H9 (cell line): ENCODE measurements at regions not wholly inside any gene's neighbourhood (a gene's known extent, or its start where the extent isn't known, plus 50 kb on each side); places are given as distances from the start of the nearest gene placed in this dataset.

ENCODE experiments used
- DNase-seq: peaks from one replicate; pipeline ENCODE4 v3.0.0-alpha.2; 2017
- H2AFZ ChIP-seq: one replicate; pipeline ENCODE4 v1.6.1; 2013; ENCODE audit warnings: mild to moderate bottlenecking, low read length, control low read depth, moderate library complexity
- H2AK5ac ChIP-seq: 2 replicates; pipeline ENCODE4 v1.6.1; 2013; ENCODE audit warnings: low read length, control low read depth, mixed read lengths; ENCODE audit not compliant: insufficient read length
- H2BK120ac ChIP-seq: one replicate; pipeline ENCODE4 v1.6.1; 2013; ENCODE audit warnings: low read depth, mild to moderate bottlenecking, low read length, control low read depth, inconsistent platforms; ENCODE audit not compliant: poor library complexity, severe bottlenecking
- H2BK12ac ChIP-seq: 2 replicates; pipeline ENCODE4 v1.6.1; 2013; ENCODE audit warnings: low read length, control low read depth, mixed read lengths, low read depth; ENCODE audit not compliant: insufficient read length
- H2BK15ac ChIP-seq: 2 replicates; pipeline ENCODE4 v1.6.1; 2013; ENCODE audit warnings: low read depth, low read length, control low read depth
- H2BK20ac ChIP-seq: one replicate; pipeline ENCODE4 v1.6.1; 2013; ENCODE audit warnings: low read depth, mild to moderate bottlenecking, low read length, control low read depth, inconsistent platforms; ENCODE audit not compliant: poor library complexity, severe bottlenecking
- H2BK5ac ChIP-seq: 2 replicates; pipeline ENCODE4 v1.6.1; 2013; ENCODE audit warnings: low read length, control low read depth, mixed read lengths; ENCODE audit not compliant: insufficient read length
- H3K14ac ChIP-seq: 2 replicates; pipeline ENCODE4 v1.6.1; 2013; ENCODE audit warnings: low read length, control low read depth; ENCODE audit not compliant: insufficient read depth
- H3K18ac ChIP-seq: 2 replicates; pipeline ENCODE4 v1.6.1; 2013; ENCODE audit warnings: low read depth, mild to moderate bottlenecking, mixed read lengths, low read length, control low read depth; ENCODE audit not compliant: insufficient read length
- H3K23ac ChIP-seq: 2 replicates; pipeline ENCODE4 v1.6.1; 2013; ENCODE audit warnings: low read length, control low read depth, mixed read lengths, low read depth; ENCODE audit not compliant: insufficient read length
- H3K23me2 ChIP-seq: 2 replicates; pipeline ENCODE4 v1.6.1; 2013; ENCODE audit warnings: low read depth, mild to moderate bottlenecking, mixed read lengths, low read length, control low read depth; ENCODE audit not compliant: insufficient read length, poor library complexity, severe bottlenecking
- H3K27ac ChIP-seq: 2 replicates; pipeline ENCODE4 v1.5.1; 2013; ENCODE audit warnings: low read length, control low read depth, mixed read lengths, low read depth; ENCODE audit not compliant: insufficient read length
- H3K27me3 ChIP-seq: 2 replicates; pipeline ENCODE4 v1.6.1; 2013; ENCODE audit warnings: low read length, control low read depth, inconsistent platforms; ENCODE audit not compliant: insufficient read depth
- H3K4ac ChIP-seq: 2 replicates; pipeline ENCODE4 v1.6.1; 2013; ENCODE audit warnings: low read depth, mild to moderate bottlenecking, control low read depth, inconsistent platforms, low read length, moderate library complexity
- H3K4me1 ChIP-seq: 2 replicates; pipeline ENCODE4 v1.6.1; 2013; ENCODE audit warnings: low read length, control low read depth, inconsistent platforms; ENCODE audit not compliant: insufficient read depth
- H3K4me2 ChIP-seq: 2 replicates; pipeline ENCODE4 v1.6.1; 2013; ENCODE audit warnings: low read length, control low read depth, mixed read lengths; ENCODE audit not compliant: insufficient read length, insufficient read depth
- H3K56ac ChIP-seq: 2 replicates; pipeline ENCODE4 v1.6.1; 2013; ENCODE audit warnings: low read depth, mild to moderate bottlenecking, mixed read lengths, low read length, control low read depth; ENCODE audit not compliant: insufficient read length
- H3K79me1 ChIP-seq: 2 replicates; pipeline ENCODE4 v1.6.1; 2013; ENCODE audit warnings: low read depth, mild to moderate bottlenecking, moderate library complexity, low read length, control low read depth, inconsistent platforms; ENCODE audit not compliant: insufficient read depth, poor library complexity, severe bottlenecking
- H3K79me2 ChIP-seq: 2 replicates; pipeline ENCODE4 v1.6.1; 2013; ENCODE audit warnings: low read length, control low read depth, inconsistent platforms; ENCODE audit not compliant: insufficient read depth
- H3K9ac ChIP-seq: 2 replicates; pipeline ENCODE4 v1.6.1; 2013; ENCODE audit warnings: low read length, control low read depth, mixed read lengths; ENCODE audit not compliant: insufficient read length; ENCODE audit errors: extremely low read depth
- H3K9me3 ChIP-seq: one replicate; pipeline ENCODE4 v1.6.1; 2013; ENCODE audit warnings: low read depth, low read length, inconsistent platforms; ENCODE audit not compliant: control insufficient read depth
- H3T11ph ChIP-seq: one replicate; pipeline ENCODE4 v1.6.1; 2013; ENCODE audit warnings: mild to moderate bottlenecking, low read length, control low read depth, inconsistent platforms
- H4K20me1 ChIP-seq: one replicate; pipeline ENCODE4 v1.6.1; 2013; ENCODE audit not compliant: control insufficient read depth, insufficient read length, insufficient read depth
- H4K5ac ChIP-seq: 2 replicates; pipeline ENCODE4 v1.6.1; 2013; ENCODE audit warnings: low read depth, mild to moderate bottlenecking, mixed read lengths, low read length, control low read depth; ENCODE audit not compliant: insufficient read length
- H4K8ac ChIP-seq: replicated peaks from 2 replicates; pipeline ENCODE4 v1.6.1; 2013; ENCODE audit warnings: low read length, control low read depth, mixed read lengths, low read depth; ENCODE audit not compliant: insufficient read length
- H4K91ac ChIP-seq: 2 replicates; pipeline ENCODE4 v1.6.1; 2013; ENCODE audit warnings: low read depth, mild to moderate bottlenecking, moderate library complexity, mixed read lengths, low read length, control low read depth; ENCODE audit not compliant: insufficient read length
- H3K27ac Mint-ChIP-seq, 3 experiments: 2 replicates in 2 of 3; 3 replicates in 1 of 3; pipeline ENCODE4 v1.8.0; 2020 to 2021; ENCODE audit warnings: mixed read lengths in 3 of 3, mild to moderate bottlenecking in 1 of 3, moderate library complexity in 1 of 3
- H3K27me3 Mint-ChIP-seq: 2 replicates; pipeline ENCODE4 v1.8.0; 2021; ENCODE audit warnings: low read depth, mild to moderate bottlenecking, moderate library complexity, mixed read lengths
- H3K36me3 Mint-ChIP-seq, 3 experiments: 2 replicates in 2 of 3; 3 replicates in 1 of 3; pipeline ENCODE4 v1.8.0; 2020 to 2021; ENCODE audit warnings: low read depth in 3 of 3, mixed read lengths in 3 of 3; ENCODE audit not compliant: insufficient read depth in 1 of 3
- H3K4me1 Mint-ChIP-seq, 2 experiments: 2 replicates each; pipeline ENCODE4 v1.8.0; 2020; ENCODE audit warnings: mixed read lengths in 2 of 2
- H3K4me3 Mint-ChIP-seq, 2 experiments: 2 replicates in 1 of 2; 3 replicates in 1 of 2; pipeline ENCODE4 v1.8.0; 2020 to 2021; ENCODE audit warnings: mild to moderate bottlenecking in 2 of 2, mixed read lengths in 2 of 2, moderate library complexity in 1 of 2
- H3K9me3 Mint-ChIP-seq, 2 experiments: 2 replicates in 1 of 2; 3 replicates in 1 of 2; pipeline ENCODE4 v1.8.0; 2020; ENCODE audit warnings: mild to moderate bottlenecking in 2 of 2, mixed read lengths in 2 of 2, moderate library complexity in 1 of 2
- CTCF ChIP-seq: fragments of 200-600 bp; sonication (generic); conservative IDR thresholded peaks from 3 replicates; pipeline ENCODE4 v1.8.0; 2021; ENCODE audit warnings: antibody characterized with exemption, mild to moderate bottlenecking
- WGBS: extraction: QIAGEN DNeasy Blood & Tissue Kit; methylation state at CpG from one replicate; pipeline ENCODE4 v1.1.7; 2013; ENCODE audit warnings: missing lambda C conversion rate, low lambda C conversion rate, mixed read lengths; ENCODE audit not compliant: insufficient read length; ENCODE audit errors: extremely low coverage; 5-methylcytosine and 5-hydroxymethylcytosine counted together

- H2BK120ac ChIP-seq, result no peak overlapping the region
- H3K36me3 Mint-ChIP-seq, result no peaks in the 10 kb centered on the region
- H2BK15ac ChIP-seq, result no peak overlapping the region
- H2BK20ac ChIP-seq, result no peak overlapping the region
- no peaks in the 10 kb centered on the region for H3K79me2 ChIP-seq
- H4K20me1 ChIP-seq, result no peaks in the 10 kb centered on the region
- WGBS, result no CpG with 5 or more reads among the region's 2 CpGs
- no peaks in the 10 kb centered on the region for H3K4me1 ChIP-seq
- no peak overlapping the region for H3K23ac ChIP-seq
- H3K4ac ChIP-seq, result no peak overlapping the region
- no peak overlapping the region for H3K14ac ChIP-seq
- no peaks in the 10 kb centered on the region for H3K79me1 ChIP-seq
- no peak overlapping the region for H3K27ac ChIP-seq
- H3K27me3 ChIP-seq, result no peaks in the 10 kb centered on the region
- no peak overlapping the region for H2BK5ac ChIP-seq
- no peaks in the 10 kb centered on the region for H3K23me2 ChIP-seq
- no peak overlapping the region for H2AK5ac ChIP-seq
- H2AFZ ChIP-seq, result no peak overlapping the region
- H4K5ac ChIP-seq, result no peak overlapping the region
- no peak for TF ChIP-seq CTCF
- no peaks in the 10 kb centered on the region for H3K9me3 ChIP-seq
- DNase-seq, result no peak
- no peak overlapping the region for H3K56ac ChIP-seq
- H3K27ac Mint-ChIP-seq, result no peak overlapping the region
- no peak overlapping the region for H3K9ac ChIP-seq
- H3K9me3 Mint-ChIP-seq, result peaks cover 0 to 3% of the 10 kb centered on the region in 2 experiments; a peak in 2 of 5 replicates
- H3K18ac ChIP-seq, result no peak overlapping the region
- no peak overlapping the region for H3T11ph ChIP-seq
- H3K4me2 ChIP-seq, result no peak overlapping the region
- no peak overlapping the region for H2BK12ac ChIP-seq
- no peak overlapping the region for H3K4me3 Mint-ChIP-seq
- H4K8ac ChIP-seq, result no peak overlapping the region
- no peak overlapping the region for H4K91ac ChIP-seq
- no peaks in the 10 kb centered on the region for H3K27me3 Mint-ChIP-seq
- H3K4me1 Mint-ChIP-seq, result no peaks in the 10 kb centered on the region
These were observed 230.5 kb upstream of the SETBP1 start for GRCh38 chr18:44450226-44450625.
